Cardiac fibroblast (primary cell): ENCODE measurements at regions not wholly inside any gene's neighbourhood (a gene's known extent, or its start where the extent isn't known, plus 50 kb on each side); places are given as distances from the start of the nearest gene placed in this dataset.
A peak's percentile ranks its signal among the peaks of the same experiment; 100 is the strongest.

Source experiments
- DNase-seq, 2 donors: peaks; one replicate each; pipeline versions ENCODE4 v3.0.0 to v3.0.0-alpha.2; 2010; ENCODE audit warnings: low read depth in 2 of 2
- H3K4me3 ChIP-seq, 2 donors: replicated peaks in 1 of 2; 1 replicate in 1 of 2; 2 replicates in 1 of 2; pipeline ENCODE4 v1.5.1; 2011; ENCODE audit warnings: low read depth in 2 of 2, low read length in 2 of 2, mild to moderate bottlenecking in 2 of 2, moderate library complexity in 1 of 2
- TF ChIP-seq, protein P1 (sequence below): IDR thresholded peaks from one replicate; pipeline ENCODE4 v1.5.1; 2011; ENCODE audit warnings: low read depth, mild to moderate bottlenecking, low read length, inconsistent platforms

DNA sequence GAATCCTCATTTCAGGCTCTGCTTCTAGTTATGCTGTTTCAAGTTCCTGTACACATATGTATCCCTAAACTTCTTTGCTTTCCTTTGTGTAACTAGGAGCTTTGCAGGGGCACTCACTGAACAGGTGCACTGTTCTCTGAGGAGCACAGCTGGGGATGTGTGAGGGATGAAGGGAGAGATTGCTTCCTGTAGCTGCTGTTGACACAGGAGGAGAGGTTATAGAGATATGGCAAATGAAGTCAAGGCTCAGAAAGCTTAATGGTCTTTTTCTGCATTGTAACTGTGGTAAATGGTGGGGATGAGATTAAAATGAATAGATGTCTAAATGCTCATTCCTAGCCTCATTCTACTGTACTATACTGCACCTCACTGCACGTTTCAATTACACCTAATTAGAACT lies 454.3 kb downstream of the BTBD3 start:
- TF ChIP-seq, protein P1, sequence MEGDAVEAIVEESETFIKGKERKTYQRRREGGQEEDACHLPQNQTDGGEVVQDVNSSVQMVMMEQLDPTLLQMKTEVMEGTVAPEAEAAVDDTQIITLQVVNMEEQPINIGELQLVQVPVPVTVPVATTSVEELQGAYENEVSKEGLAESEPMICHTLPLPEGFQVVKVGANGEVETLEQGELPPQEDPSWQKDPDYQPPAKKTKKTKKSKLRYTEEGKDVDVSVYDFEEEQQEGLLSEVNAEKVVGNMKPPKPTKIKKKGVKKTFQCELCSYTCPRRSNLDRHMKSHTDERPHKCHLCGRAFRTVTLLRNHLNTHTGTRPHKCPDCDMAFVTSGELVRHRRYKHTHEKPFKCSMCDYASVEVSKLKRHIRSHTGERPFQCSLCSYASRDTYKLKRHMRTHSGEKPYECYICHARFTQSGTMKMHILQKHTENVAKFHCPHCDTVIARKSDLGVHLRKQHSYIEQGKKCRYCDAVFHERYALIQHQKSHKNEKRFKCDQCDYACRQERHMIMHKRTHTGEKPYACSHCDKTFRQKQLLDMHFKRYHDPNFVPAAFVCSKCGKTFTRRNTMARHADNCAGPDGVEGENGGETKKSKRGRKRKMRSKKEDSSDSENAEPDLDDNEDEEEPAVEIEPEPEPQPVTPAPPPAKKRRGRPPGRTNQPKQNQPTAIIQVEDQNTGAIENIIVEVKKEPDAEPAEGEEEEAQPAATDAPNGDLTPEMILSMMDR = no peak
- H3K4me3 ChIP-seq = no peak overlapping the region
- DNase-seq = no peak

DNA sequence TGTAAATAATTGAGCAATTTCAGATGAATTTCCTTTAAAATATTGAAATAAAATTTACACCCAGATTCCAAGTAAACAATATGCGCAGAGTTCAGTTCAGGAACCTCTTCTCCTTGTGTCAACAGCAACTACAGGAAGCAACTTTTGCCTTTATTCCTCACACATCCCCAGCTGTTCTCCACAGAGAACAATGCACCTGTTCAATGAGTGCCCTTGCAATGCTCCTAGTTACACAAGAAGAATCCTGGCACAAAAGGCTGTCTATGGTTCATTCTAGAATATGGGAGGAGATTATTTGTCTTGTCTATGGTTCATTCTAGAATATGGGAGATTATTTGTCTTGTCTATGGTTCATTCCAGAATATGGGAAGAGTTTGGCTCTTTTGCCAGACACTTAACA lies 454.9 kb downstream of the BTBD3 start:
- TF ChIP-seq, protein P1 = no peak
- H3K4me3 ChIP-seq = no peak overlapping the region
- no peak for DNase-seq

DNA sequence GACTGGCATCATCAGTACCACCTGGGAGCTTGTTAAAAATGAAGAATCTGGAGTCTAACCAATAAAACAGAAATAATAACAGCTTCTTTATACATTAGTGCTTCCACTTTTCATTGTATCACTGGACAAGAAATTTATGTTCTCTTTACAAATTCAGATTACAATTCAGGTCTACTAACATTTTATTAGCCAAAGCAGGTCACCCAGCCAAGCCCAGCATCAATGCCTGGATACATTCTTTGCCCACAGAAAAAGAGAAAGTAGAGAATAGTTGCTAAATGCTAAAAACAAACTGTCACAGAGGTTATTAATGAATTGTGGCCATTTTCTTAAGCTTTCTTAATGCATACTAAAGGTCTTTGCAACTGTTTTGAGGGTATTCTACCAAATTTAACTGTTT lies 458.3 kb downstream of the BTBD3 start:
- H3K4me3 ChIP-seq = no peak overlapping the region
- no peak for DNase-seq
- TF ChIP-seq, protein P1 = no peak

DNA sequence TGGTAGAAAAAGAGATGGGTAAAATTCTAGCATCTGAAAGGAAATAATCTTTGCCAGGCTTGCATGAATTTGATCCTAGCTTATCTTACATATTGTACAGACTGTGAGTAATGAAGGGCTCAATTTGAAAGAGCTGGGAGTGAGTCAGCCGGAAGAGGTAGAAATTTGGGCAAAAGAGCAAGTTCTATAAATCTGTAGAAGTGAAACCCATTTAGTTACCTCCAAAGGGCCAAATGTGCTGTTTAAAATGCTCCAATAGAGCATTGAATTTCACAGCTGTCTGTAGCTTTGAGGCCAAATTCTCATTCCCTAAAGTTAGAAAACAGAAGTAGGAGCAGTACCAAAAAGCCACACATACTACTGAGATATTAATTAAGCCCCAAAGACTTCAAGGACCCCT lies 466.1 kb downstream of the BTBD3 start:
- DNase-seq = peak; percentile 38 to 81
- TF ChIP-seq, protein P1 = no peak
- H3K4me3 ChIP-seq = no peak overlapping the region

DNA sequence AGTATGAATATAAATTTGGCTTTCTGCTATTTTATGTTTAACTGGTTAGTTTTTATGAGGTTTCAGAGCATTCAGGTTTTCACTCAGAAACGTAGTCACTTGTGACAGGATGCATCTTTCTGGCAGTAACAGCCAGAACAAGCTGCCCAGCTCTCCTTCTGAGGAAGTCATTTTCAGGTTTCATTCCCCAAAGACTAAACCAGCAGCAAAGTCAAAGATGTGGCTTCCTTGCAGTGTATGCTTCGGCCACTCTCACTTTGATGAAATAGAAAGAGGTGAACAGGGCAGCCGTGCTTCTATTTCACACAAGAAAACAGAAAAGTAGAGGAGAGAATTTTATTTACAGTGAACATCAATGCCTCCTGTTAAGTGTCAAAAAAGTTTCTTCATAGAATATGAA lies 469.1 kb downstream of the BTBD3 start:
- TF ChIP-seq, protein P1 = no peak
- no peak for DNase-seq
- no peak overlapping the region for H3K4me3 ChIP-seq

DNA sequence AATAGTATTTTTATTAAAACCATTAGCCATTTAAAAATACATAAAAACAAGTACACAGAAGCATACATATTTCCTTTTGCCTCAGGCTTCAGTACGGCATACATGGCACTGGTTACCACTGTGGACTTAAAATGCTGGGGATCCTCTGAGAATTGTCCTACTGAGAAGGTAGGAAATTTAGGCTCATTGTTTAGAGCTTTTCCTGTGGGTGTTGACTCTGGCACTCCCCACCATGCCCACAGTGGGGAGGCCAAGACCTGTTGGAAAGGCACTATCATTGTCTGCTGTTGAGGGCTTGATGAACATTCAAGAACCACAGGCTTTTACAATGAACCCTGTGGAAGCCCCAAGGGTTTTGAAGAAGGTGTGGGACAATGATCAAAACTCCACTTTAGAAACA lies 473.4 kb downstream of the BTBD3 start:
- peak in 1 of 2 donors; percentile 14 for DNase-seq
- TF ChIP-seq, protein P1 = no peak
- no peak overlapping the region for H3K4me3 ChIP-seq

DNA sequence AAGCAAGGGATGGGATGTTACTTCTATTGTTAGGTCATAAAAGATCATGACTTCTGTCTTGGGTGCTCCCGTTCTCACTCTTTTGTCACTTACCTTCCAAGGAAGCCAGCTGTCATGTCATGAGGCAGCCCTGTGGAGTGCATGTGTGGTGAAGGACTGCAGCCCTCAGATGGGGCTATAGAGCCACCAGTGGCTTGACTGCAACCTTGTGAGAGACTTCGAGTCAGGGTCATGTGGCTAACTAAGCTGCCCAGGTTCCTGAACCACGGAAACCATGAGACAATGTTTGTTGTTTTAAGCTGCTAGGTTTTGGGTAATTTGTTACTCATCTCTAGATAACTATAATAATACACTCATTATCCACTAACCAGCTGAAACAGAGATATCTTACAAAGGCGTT lies 477.1 kb downstream of the BTBD3 start:
- DNase-seq = peak in 1 of 2 donors; percentile 27
- TF ChIP-seq, protein P1 = no peak
- no peak overlapping the region for H3K4me3 ChIP-seq
